NCI-H146 treated with DMSO at 0.1 percent for 48 hours (cell line): ENCODE measurements at regions not wholly inside any gene's neighbourhood (a gene's known extent, or its start where the extent isn't known, plus 50 kb on each side); places are given as distances from the start of the nearest gene placed in this dataset.
"Not testable (repeated sequence)": the region's sequence is repeated elsewhere in the genome, so short reads cannot be mapped to it uniquely, and the experiment has no call there.

ENCODE experiments used
- DNase-seq: peaks from one replicate; lab custom pipeline; 2025; ENCODE audit not compliant: unreplicated experiment; lab: John Stamatoyannopoulos, UW

- DNase-seq: no peak
Measured at GRCh38 chr13:110809871-110810486, 96.5 kb downstream of the ING1 start.

GRCh38 chr13:110811008-110811720 is 97.7 kb downstream of the ING1 start:
- no peak for DNase-seq

GRCh38 chr13:110811771-110812120 is 98.2 kb downstream of the ING1 start:
- DNase-seq: no peak

GRCh38 chr13:110812121-110812868 is 98.8 kb downstream of the ING1 start:
- DNase-seq: no peak

- no peak for DNase-seq
Measured at GRCh38 chr13:110812869-110813645, 99.6 kb downstream of the ING1 start.

- DNase-seq: no peak
Measured at GRCh38 chr13:110813646-110814624, 100.4 kb downstream of the ING1 start.

- peak; percentile 90 for DNase-seq
Measured at GRCh38 chr13:110815471-110816204, 99.2 kb downstream of the ANKRD10 start.

- no peak for DNase-seq
Measured at GRCh38 chr13:110816500-110816899, 98.4 kb downstream of the ANKRD10 start.

- DNase-seq: no peak
Measured at GRCh38 chr13:110817143-110817542, 97.7 kb downstream of the ANKRD10 start.

- no peak for DNase-seq
Measured at GRCh38 chr13:110818747-110819146, 96.1 kb downstream of the ANKRD10 start.

- peak; percentile 66 for DNase-seq
Measured at GRCh38 chr13:110819203-110820014, 95.5 kb downstream of the ANKRD10 start.

GRCh38 chr13:110820322-110820721 is 94.5 kb downstream of the ANKRD10 start:
- DNase-seq: peak; percentile 78

GRCh38 chr13:110821837-110822668 is 92.8 kb downstream of the ANKRD10 start:
- DNase-seq: not testable (repeated sequence)

- no peak for DNase-seq
Measured at GRCh38 chr13:110822669-110822945, 92.3 kb downstream of the ANKRD10 start.

GRCh38 chr13:110824702-110825300 is 90.1 kb downstream of the ANKRD10 start:
- DNase-seq: peak; percentile 12

GRCh38 chr13:110825516-110825915 is 89.4 kb downstream of the ANKRD10 start:
- DNase-seq: no peak

GRCh38 chr13:110826101-110826500 is 88.8 kb downstream of the ANKRD10 start:
- DNase-seq: no peak
